ENCODE measurements at regions not wholly inside any gene's neighbourhood (a gene's known extent, or its start where the extent isn't known, plus 50 kb on each side); places are given as distances from the start of the nearest gene placed in this dataset.

DNA sequence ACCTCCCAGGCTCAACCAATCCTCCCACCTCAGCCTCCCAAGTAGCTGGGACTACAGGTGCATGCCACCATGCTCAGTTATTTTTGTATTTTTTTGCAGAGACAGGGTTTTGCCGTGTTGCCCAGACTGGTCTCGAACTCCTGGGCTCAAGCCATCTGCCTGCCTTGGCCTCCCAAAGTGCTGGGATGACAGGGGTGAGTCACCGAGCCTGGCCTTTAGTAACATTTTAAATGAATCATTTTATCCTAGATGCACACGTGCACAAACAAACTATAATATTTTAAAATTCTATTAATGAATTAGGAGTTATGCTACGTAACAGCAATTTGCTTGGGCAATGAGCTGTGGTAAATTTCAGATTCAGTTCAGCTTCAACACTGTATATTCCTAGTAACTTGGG lies 862.5 kb upstream of the ID2 start:
- no peak overlapping the region for H3K4me3 ChIP-seq
- no peaks in the 10 kb centered on the region for H3K27me3 ChIP-seq
- H3K4me1 ChIP-seq = no peaks in the 10 kb centered on the region
- TF ChIP-seq, protein P1, sequence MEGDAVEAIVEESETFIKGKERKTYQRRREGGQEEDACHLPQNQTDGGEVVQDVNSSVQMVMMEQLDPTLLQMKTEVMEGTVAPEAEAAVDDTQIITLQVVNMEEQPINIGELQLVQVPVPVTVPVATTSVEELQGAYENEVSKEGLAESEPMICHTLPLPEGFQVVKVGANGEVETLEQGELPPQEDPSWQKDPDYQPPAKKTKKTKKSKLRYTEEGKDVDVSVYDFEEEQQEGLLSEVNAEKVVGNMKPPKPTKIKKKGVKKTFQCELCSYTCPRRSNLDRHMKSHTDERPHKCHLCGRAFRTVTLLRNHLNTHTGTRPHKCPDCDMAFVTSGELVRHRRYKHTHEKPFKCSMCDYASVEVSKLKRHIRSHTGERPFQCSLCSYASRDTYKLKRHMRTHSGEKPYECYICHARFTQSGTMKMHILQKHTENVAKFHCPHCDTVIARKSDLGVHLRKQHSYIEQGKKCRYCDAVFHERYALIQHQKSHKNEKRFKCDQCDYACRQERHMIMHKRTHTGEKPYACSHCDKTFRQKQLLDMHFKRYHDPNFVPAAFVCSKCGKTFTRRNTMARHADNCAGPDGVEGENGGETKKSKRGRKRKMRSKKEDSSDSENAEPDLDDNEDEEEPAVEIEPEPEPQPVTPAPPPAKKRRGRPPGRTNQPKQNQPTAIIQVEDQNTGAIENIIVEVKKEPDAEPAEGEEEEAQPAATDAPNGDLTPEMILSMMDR (IDR thresholded peaks at IDR 0.05) = no peak
- TF ChIP-seq POLR2A (IDR thresholded peaks at IDR 0.05) = no peak
- intact Hi-C loops (cut with DNase I; ENCODE audit: low total_unique reads) = no loop called here
- no peak for DNase-seq
- no peaks in the 10 kb centered on the region for H3K36me3 ChIP-seq
- H3K27ac ChIP-seq = no peak overlapping the region
- no peaks in the 10 kb centered on the region for H3K9me3 ChIP-seq

GRCh38 chr2:7819850-7820249 lies 862.0 kb upstream of the ID2 start:
- no peaks in the 10 kb centered on the region for H3K36me3 ChIP-seq
- H3K27ac ChIP-seq = no peak overlapping the region
- no peaks in the 10 kb centered on the region for H3K27me3 ChIP-seq
- H3K4me3 ChIP-seq = no peak overlapping the region
- H3K4me1 ChIP-seq = no peaks in the 10 kb centered on the region
- no peak for DNase-seq
- intact Hi-C loops (cut with DNase I; ENCODE audit: low total_unique reads) = no loop called here
- no peaks in the 10 kb centered on the region for H3K9me3 ChIP-seq
- TF ChIP-seq POLR2A (IDR thresholded peaks at IDR 0.05) = no peak
- TF ChIP-seq, protein P1 (IDR thresholded peaks at IDR 0.05) = no peak

DNA sequence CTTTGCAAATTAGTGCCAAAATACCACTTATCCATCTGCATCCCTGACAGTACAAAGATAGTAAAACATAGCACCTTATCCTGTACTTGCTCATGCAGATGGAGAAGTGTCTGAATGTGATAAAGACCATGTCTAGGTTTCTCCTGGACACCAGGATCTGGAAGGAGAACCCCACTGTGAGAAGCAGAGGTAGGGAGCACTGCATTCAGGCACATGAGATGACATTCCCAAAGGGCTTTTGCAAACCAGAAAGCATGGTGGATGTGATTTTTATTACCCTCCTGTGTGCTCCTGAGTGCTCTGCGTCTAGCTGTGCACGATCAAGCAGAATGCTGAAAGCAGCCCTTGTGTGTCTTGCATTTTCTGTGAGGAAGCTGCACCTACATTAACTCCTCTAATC lies 857.6 kb upstream of the ID2 start:
- no peaks in the 10 kb centered on the region for H3K27me3 ChIP-seq
- DNase-seq = no peak
- H3K4me3 ChIP-seq = no peak overlapping the region
- no peaks in the 10 kb centered on the region for H3K4me1 ChIP-seq
- intact Hi-C loops (cut with DNase I; ENCODE audit: low total_unique reads) = no loop called here
- no peak overlapping the region for H3K27ac ChIP-seq
- no peaks in the 10 kb centered on the region for H3K9me3 ChIP-seq
- H3K36me3 ChIP-seq = no peaks in the 10 kb centered on the region
- TF ChIP-seq POLR2A (IDR thresholded peaks at IDR 0.05) = no peak
- TF ChIP-seq, protein P1 (IDR thresholded peaks at IDR 0.05) = no peak

DNA sequence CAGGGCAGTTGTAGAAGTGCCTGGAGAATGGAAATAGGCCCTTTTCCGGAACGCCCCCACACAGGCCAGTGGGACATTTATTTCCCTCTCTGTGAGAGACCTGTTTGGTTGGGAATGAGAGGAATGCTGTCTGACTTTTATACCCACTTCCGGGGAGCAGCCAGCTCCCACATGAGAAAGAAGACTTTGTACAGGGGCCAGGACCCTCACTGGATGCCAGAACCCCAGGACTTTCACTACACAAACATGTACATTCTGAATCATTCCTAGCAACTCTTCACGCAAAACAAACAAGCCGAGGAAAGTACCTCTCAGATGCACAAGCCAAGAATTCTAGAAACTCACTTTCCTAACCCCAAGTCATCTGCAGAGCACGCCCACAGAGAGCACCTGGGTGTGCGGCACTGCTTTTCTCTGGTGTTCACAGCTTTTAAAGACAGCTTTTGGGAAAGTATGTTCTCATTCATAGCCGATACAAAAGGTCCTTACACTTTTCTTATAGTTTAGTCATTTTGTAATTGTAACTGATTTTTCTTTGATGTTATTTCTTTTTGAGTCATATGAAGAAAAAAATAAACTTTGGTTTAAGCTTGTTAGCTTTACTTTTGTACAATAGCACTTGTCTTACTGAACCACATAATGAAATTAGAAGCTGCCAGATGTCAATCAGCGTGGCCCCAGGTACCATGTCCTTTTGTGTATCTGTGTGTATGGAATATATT lies 856.1 kb upstream of the ID2 start:
- intact Hi-C loops (cut with DNase I; ENCODE audit: low total_unique reads) = no loop called here
- Histone ChIP-seq H3K4me1 (no peaks in the 10 kb centered on the region), H3K4me3 (no peak overlapping the region), H3K36me3 (no peaks in the 10 kb centered on the region), H3K9me3 (no peaks in the 10 kb centered on the region), H3K27me3 (no peaks in the 10 kb centered on the region), H3K27ac (no peak overlapping the region)
- DNase-seq = no peak
- TF ChIP-seq POLR2A (IDR thresholded peaks at IDR 0.05) = no peak
- TF ChIP-seq, protein P1 (IDR thresholded peaks at IDR 0.05) = no peak

DNA sequence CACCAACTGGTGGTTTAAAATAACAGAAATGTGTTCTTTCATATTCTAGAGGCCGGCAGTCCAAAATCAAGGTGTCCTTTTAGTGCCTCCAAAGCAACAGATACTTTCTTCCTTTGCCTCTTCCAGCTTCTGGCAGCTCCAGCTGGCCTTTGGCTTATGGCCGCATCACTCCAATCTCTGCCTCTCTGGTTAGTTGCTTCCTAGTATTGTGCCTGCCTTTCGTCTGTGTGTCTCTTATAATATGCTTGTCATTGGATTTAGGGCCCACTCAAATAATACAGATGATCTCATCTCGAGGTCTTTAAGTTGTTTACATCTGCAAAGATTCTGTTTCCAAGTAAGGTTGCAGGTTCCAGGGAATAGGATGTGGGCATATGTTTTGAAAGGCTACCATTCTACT lies 855.2 kb upstream of the ID2 start:
- H3K9me3 ChIP-seq = no peaks in the 10 kb centered on the region
- H3K4me1 ChIP-seq = no peaks in the 10 kb centered on the region
- intact Hi-C loops (cut with DNase I; ENCODE audit: low total_unique reads) = no loop called here
- no peaks in the 10 kb centered on the region for H3K27me3 ChIP-seq
- H3K27ac ChIP-seq = no peak overlapping the region
- H3K36me3 ChIP-seq = no peaks in the 10 kb centered on the region
- H3K4me3 ChIP-seq = no peak overlapping the region
- DNase-seq = no peak
- no peak for TF ChIP-seq POLR2A (IDR thresholded peaks at IDR 0.05)
- TF ChIP-seq, protein P1 (IDR thresholded peaks at IDR 0.05) = no peak
